ENCODE measurements at regions not wholly inside any gene's neighbourhood (a gene's known extent, or its start where the extent isn't known, plus 50 kb on each side); places are given as distances from the start of the nearest gene placed in this dataset.

- Mint-ChIP-seq H3K9me3 (peaks cover 10 to 11% of the 10 kb centered on the region in 2 donors), H3K36me3 (peaks cover 0 to 16% of the 10 kb centered on the region in 2 donors), H3K27ac (peak overlapping the region in 1 of 2 donors; percentile 48)
- DNase-seq (ENCODE audit: low spot score in 2 of 2) = no peak
- ATAC-seq = no peak
Observed at GRCh38 chr3:59407425-59407824, 357.6 kb upstream of the CFAP20DC start.

- Mint-ChIP-seq H3K36me3 (peaks cover 0 to 16% of the 10 kb centered on the region in 2 donors), H3K9me3 (peaks cover 10 to 11% of the 10 kb centered on the region in 2 donors), H3K27ac (peak overlapping the region; percentile 16 to 48)
- no peak for DNase-seq (ENCODE audit: low spot score in 2 of 2)
- peak; percentile 58 to 62 for ATAC-seq
Observed at GRCh38 chr3:59406943-59407342, 357.1 kb upstream of the CFAP20DC start.

GRCh38 chr3:59404851-59405250 is 355.0 kb upstream of the CFAP20DC start:
- peaks cover 0 to 11% of the 10 kb centered on the region in 2 donors for H3K9me3 Mint-ChIP-seq
- H3K27ac Mint-ChIP-seq = no peak overlapping the region
- DNase-seq (ENCODE audit: low spot score in 2 of 2) (no peak), ATAC-seq (no peak)
- H3K36me3 Mint-ChIP-seq = peaks cover 0 to 16% of the 10 kb centered on the region in 2 donors

GRCh38 chr3:59404064-59404463 is 354.2 kb upstream of the CFAP20DC start:
- no peak overlapping the region for H3K27ac Mint-ChIP-seq
- peaks cover 0 to 7% of the 10 kb centered on the region in 2 donors for H3K9me3 Mint-ChIP-seq
- no peak for ATAC-seq
- H3K36me3 Mint-ChIP-seq = peaks cover 0 to 13% of the 10 kb centered on the region in 2 donors
- no peak for DNase-seq (ENCODE audit: low spot score in 2 of 2)

- Mint-ChIP-seq H3K36me3 (peaks cover 11 to 14% of the 10 kb centered on the region in 2 donors), H3K9me3 (no peaks in the 10 kb centered on the region), H3K27ac (no peak overlapping the region)
- ATAC-seq (no peak), DNase-seq (ENCODE audit: low spot score in 2 of 2) (no peak)
Observed at GRCh38 chr3:59401924-59402323, 352.1 kb upstream of the CFAP20DC start.

- peaks cover 18 to 29% of the 10 kb centered on the region in 2 donors for H3K36me3 Mint-ChIP-seq
- no peak overlapping the region for H3K27ac Mint-ChIP-seq
Observed at GRCh38 chr3:59392116-59392515, 342.3 kb upstream of the CFAP20DC start.

GRCh38 chr3:59391131-59391530 is 341.3 kb upstream of the CFAP20DC start:
- no peak for DNase-seq (ENCODE audit: low spot score in 2 of 2)
- Mint-ChIP-seq H3K9me3 (peaks cover 9 to 12% of the 10 kb centered on the region in 2 donors), H3K27ac (no peak overlapping the region), H3K36me3 (peaks cover 11 to 24% of the 10 kb centered on the region in 2 donors)
- ATAC-seq = no peak

More at GRCh38 chr3:59392116-59392515, 342.3 kb upstream of the CFAP20DC start:
- DNase-seq (ENCODE audit: low spot score in 2 of 2) (no peak), ATAC-seq (no peak)
- H3K9me3 Mint-ChIP-seq = peaks cover 13 to 17% of the 10 kb centered on the region in 2 donors

- peaks cover 6 to 23% of the 10 kb centered on the region in 2 donors for H3K36me3 Mint-ChIP-seq
- peak overlapping the region; percentile 92 to 98 for H3K27ac Mint-ChIP-seq
- peaks cover 4% of the 10 kb centered on the region in 2 donors for H3K9me3 Mint-ChIP-seq
- peak in 1 of 2 donors; percentile 28 for DNase-seq (ENCODE audit: low spot score in 2 of 2)
- peak; percentile 84 for ATAC-seq
Observed at GRCh38 chr3:59388555-59389270, 338.9 kb upstream of the CFAP20DC start.

GRCh38 chr3:59386165-59386564 is 336.3 kb upstream of the CFAP20DC start:
- peak; percentile 44 to 54 for ATAC-seq
- Mint-ChIP-seq H3K36me3 (peaks cover 6 to 25% of the 10 kb centered on the region in 2 donors), H3K9me3 (peaks cover 0 to 11% of the 10 kb centered on the region in 2 donors), H3K27ac (peak overlapping the region; percentile 92 to 93)
- DNase-seq (ENCODE audit: low spot score in 2 of 2) = no peak

- Mint-ChIP-seq H3K36me3 (peaks cover 6 to 27% of the 10 kb centered on the region in 2 donors), H3K27ac (peak overlapping the region in 1 of 2 donors; percentile 92)
- no peak for ATAC-seq
Observed at GRCh38 chr3:59385547-59385946, 335.7 kb upstream of the CFAP20DC start.

GRCh38 chr3:59381282-59381681 is 331.5 kb upstream of the CFAP20DC start:
- peak; percentile 46 to 68 for ATAC-seq
- DNase-seq (ENCODE audit: low spot score in 2 of 2) = no peak
- Mint-ChIP-seq H3K27ac (no peak overlapping the region), H3K36me3 (peaks cover 6 to 48% of the 10 kb centered on the region in 2 donors), H3K9me3 (peaks cover 0 to 24% of the 10 kb centered on the region in 2 donors)

More at GRCh38 chr3:59385547-59385946, 335.7 kb upstream of the CFAP20DC start:
- DNase-seq (ENCODE audit: low spot score in 2 of 2) = no peak
- H3K9me3 Mint-ChIP-seq = peaks cover 0 to 11% of the 10 kb centered on the region in 2 donors

GRCh38 chr3:59380146-59380545 is 330.3 kb upstream of the CFAP20DC start:
- H3K9me3 Mint-ChIP-seq = peaks cover 0 to 27% of the 10 kb centered on the region in 2 donors
- no peak overlapping the region for H3K27ac Mint-ChIP-seq
- DNase-seq (ENCODE audit: low spot score in 2 of 2) (no peak), ATAC-seq (no peak)
- peaks cover 6 to 51% of the 10 kb centered on the region in 2 donors for H3K36me3 Mint-ChIP-seq

- H3K9me3 Mint-ChIP-seq = peaks cover 0 to 28% of the 10 kb centered on the region in 2 donors
- peaks cover 0 to 21% of the 10 kb centered on the region in 2 donors for H3K36me3 Mint-ChIP-seq
- ATAC-seq = peak; percentile 44 to 54
- no peak for DNase-seq (ENCODE audit: low spot score in 2 of 2)
- no peak overlapping the region for H3K27ac Mint-ChIP-seq
Observed at GRCh38 chr3:59374818-59375211, 325.0 kb upstream of the CFAP20DC start.

GRCh38 chr3:59374091-59374817 is 324.4 kb upstream of the CFAP20DC start:
- Mint-ChIP-seq H3K9me3 (peaks cover 0 to 33% of the 10 kb centered on the region in 2 donors), H3K36me3 (peaks cover 0 to 21% of the 10 kb centered on the region in 2 donors), H3K27ac (no peak overlapping the region)
- ATAC-seq (no peak), DNase-seq (ENCODE audit: low spot score in 2 of 2) (no peak)

- Mint-ChIP-seq H3K36me3 (peaks cover 0 to 15% of the 10 kb centered on the region in 2 donors), H3K27ac (no peak overlapping the region), H3K9me3 (peaks cover 0 to 31% of the 10 kb centered on the region in 2 donors)
- ATAC-seq (no peak), DNase-seq (ENCODE audit: low spot score in 2 of 2) (no peak)
Observed at GRCh38 chr3:59372346-59372745, 322.5 kb upstream of the CFAP20DC start.

- ATAC-seq = no peak
- Mint-ChIP-seq H3K27ac (peak overlapping the region in 1 of 2 donors; percentile 44), H3K36me3 (peaks cover 0 to 5% of the 10 kb centered on the region in 2 donors), H3K9me3 (peaks cover 0 to 17% of the 10 kb centered on the region in 2 donors)
- DNase-seq (ENCODE audit: low spot score in 2 of 2) = no peak
Observed at GRCh38 chr3:59368900-59369675, 319.3 kb upstream of the CFAP20DC start.
